ENCODE measurements at regions not wholly inside any gene's neighbourhood (a gene's known extent, or its start where the extent isn't known, plus 50 kb on each side); places are given as distances from the start of the nearest gene placed in this dataset.

DNA sequence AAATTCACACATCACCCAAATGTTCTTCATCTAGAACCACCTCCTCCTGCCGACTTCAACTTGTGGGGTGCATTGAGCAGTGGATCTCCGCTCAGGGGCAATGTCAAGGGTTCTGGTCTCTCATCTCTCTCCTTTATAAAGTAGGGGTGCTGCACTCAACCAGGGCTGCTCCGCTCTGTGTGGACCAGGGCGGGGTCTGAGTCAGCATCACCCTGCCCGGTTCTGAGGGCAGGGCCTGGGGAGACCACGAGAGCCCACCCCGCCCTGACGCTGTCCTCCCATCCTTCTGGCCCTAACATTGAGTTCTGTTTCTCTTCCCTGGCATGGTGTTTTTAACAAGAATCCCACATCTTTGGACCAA lies 311.6 kb upstream of the DIO3 start:
- Histone ChIP-seq H3K9me2 (ENCODE audit: insufficient read depth) (no peaks in the 10 kb centered on the region), H3K36me3 (ENCODE audit: insufficient read depth) (no peaks in the 10 kb centered on the region), H3K27me3 (ENCODE audit: insufficient read depth) (no peaks in the 10 kb centered on the region), H3K4me3 (no peak overlapping the region), H4K20me1 (replicated peaks; ENCODE audit: insufficient read depth) (no peaks in the 10 kb centered on the region), H3K4me1 (ENCODE audit: insufficient read depth) (no peaks in the 10 kb centered on the region), H3K4me2 (no peak overlapping the region), H2AFZ (no peak overlapping the region), H3K27ac (ENCODE audit: low read depth) (no peak overlapping the region), H3K79me2 (replicated peaks; ENCODE audit: insufficient read depth) (no peaks in the 10 kb centered on the region), H3F3A (replicated peaks; ENCODE audit: low read depth) (no peaks in the 10 kb centered on the region)
- Mint-ChIP-seq H3K4me3 (no peak overlapping the region), H3K36me3 (ENCODE audit: low read depth) (no peaks in the 10 kb centered on the region; the same call in 2 of the 3 replicates), H3K27me3 (ENCODE audit: insufficient read depth, low read depth, poor library complexity) (peaks cover 3% of the 10 kb centered on the region), H3K4me1 (no peaks in the 10 kb centered on the region; the same call in 2 of the 3 replicates), H3K9me3 (no peaks in the 10 kb centered on the region), H3K27ac (no peak overlapping the region)
- ATAC-seq = no peak
- TF ChIP-seq NANOG (IDR thresholded peaks at IDR 0.05; ENCODE audit: borderline replicate concordance) (no peak), STAT1 (IDR thresholded peaks at IDR 0.05; ENCODE audit: unreplicated experiment) (no peak)
- DNase-seq (ENCODE audit: low spot score) = no peak

DNA sequence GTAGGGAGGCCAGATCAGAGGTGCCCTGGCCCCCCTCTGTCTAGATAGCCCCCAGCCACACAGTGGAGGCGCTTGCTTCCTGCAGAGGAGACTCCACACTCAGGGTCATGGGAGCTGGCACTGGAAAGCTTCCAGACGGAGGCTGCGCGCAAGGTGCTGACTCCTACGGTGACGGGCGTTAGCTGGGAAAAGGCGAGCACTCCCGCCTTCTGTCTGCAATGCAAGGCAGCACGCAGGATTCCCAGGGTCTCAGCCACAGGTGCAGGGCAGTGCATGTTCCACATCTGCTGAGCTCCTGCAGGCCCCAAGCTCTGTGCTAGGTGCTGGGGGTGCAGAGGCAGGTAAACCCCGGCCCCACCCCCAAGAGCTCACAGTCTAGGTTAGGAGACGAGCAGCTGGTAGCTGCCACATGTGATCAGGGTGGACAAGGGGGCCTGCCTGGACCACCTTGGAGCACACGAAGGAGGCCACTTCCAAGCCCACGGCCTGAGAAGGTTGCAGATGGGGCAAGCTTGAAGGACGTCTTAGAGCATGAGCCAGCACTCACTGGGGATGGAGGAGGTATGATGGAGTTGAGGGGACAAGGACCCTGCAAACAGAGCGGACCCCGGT lies 310.9 kb upstream of the DIO3 start:
- no peaks in the 10 kb centered on the region for H4K20me1 ChIP-seq (replicated peaks; ENCODE audit: insufficient read depth)
- no peaks in the 10 kb centered on the region for H3K36me3 ChIP-seq (ENCODE audit: insufficient read depth)
- H3K27me3 Mint-ChIP-seq (ENCODE audit: insufficient read depth, low read depth, poor library complexity) = peaks cover 3% of the 10 kb centered on the region
- no peak for ATAC-seq
- H3K4me3 ChIP-seq = no peak overlapping the region
- no peaks in the 10 kb centered on the region for H3K9me2 ChIP-seq (ENCODE audit: insufficient read depth)
- H3K36me3 Mint-ChIP-seq (ENCODE audit: low read depth) = no peaks in the 10 kb centered on the region; the same call in 2 of the 3 replicates
- H3K79me2 ChIP-seq (replicated peaks; ENCODE audit: insufficient read depth) = no peaks in the 10 kb centered on the region
- no peak overlapping the region for H3K4me2 ChIP-seq
- no peak overlapping the region for H3K27ac Mint-ChIP-seq
- no peak for DNase-seq (ENCODE audit: low spot score)
- H3K4me1 ChIP-seq (ENCODE audit: insufficient read depth) = no peaks in the 10 kb centered on the region
- no peak overlapping the region for H3K27ac ChIP-seq (ENCODE audit: low read depth)
- no peaks in the 10 kb centered on the region for H3K27me3 ChIP-seq (ENCODE audit: insufficient read depth)
- no peak overlapping the region for H3K4me3 Mint-ChIP-seq
- no peak for TF ChIP-seq CREB1 (CRISPR knock-in tag; IDR thresholded peaks at IDR 0.05; ENCODE audit: low read depth)
- TF ChIP-seq, protein P1, sequence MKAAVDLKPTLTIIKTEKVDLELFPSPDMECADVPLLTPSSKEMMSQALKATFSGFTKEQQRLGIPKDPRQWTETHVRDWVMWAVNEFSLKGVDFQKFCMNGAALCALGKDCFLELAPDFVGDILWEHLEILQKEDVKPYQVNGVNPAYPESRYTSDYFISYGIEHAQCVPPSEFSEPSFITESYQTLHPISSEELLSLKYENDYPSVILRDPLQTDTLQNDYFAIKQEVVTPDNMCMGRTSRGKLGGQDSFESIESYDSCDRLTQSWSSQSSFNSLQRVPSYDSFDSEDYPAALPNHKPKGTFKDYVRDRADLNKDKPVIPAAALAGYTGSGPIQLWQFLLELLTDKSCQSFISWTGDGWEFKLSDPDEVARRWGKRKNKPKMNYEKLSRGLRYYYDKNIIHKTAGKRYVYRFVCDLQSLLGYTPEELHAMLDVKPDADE (IDR thresholded peaks at IDR 0.05) = no peak
- TF ChIP-seq ZNF331 (CRISPR knock-in tag; IDR thresholded peaks at IDR 0.05; ENCODE audit: low read depth) = no peak
- TF ChIP-seq EZH2phosphoT487 (IDR thresholded peaks at IDR 0.05; ENCODE audit: unreplicated experiment) = no peak
- H3K4me1 Mint-ChIP-seq = no peaks in the 10 kb centered on the region; the same call in 2 of the 3 replicates
- H3F3A ChIP-seq (replicated peaks; ENCODE audit: low read depth) = no peaks in the 10 kb centered on the region
- H3K9me3 Mint-ChIP-seq = no peaks in the 10 kb centered on the region
- H2AFZ ChIP-seq = no peak overlapping the region

DNA sequence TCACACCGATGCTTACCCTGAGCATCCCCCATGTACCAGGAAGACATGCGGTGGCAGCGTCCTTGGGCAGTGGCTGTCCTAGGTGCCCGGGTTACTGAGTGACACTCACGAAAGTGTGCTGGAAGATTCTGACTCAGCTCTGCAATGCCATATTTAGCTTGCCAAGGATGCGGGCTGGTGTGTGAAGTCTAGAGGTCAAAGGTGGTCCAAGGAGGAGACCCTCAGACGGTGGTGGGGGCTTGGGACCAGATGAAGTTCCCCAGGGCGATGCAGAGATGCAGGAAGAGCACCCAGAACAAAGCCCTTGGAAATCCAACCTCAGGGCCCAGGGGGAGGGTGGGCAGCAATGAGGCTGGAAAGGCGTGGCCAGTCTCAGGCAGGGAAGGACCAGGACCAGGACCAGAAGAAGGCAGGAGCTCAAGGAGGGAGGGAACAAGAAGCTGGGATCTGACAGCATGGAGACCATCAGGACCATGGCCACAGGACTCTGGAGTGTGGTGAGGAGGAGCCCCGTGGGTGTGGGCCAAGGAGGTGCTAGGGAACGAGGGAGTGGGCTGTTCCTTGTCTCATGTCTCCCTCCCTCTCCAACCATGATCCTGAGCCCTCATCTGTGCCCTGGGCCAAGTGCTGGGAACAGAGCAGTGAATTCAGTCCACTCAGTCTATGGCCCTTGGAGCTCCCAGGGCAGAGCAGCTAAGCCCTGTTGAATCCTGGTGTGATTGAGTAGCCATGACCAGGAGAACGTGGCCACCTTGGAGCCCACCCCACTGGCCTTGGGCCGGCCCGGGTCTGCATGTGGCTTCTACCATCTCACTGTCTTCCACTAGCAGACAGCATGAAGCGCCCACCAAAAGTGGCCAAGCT lies 310.1 kb upstream of the DIO3 start:
- Histone ChIP-seq H3K4me3 (no peak overlapping the region), H3K4me2 (no peak overlapping the region), H3K27me3 (ENCODE audit: insufficient read depth) (no peaks in the 10 kb centered on the region), H3K4me1 (ENCODE audit: insufficient read depth) (no peaks in the 10 kb centered on the region), H3K9me2 (ENCODE audit: insufficient read depth) (no peaks in the 10 kb centered on the region), H4K20me1 (replicated peaks; ENCODE audit: insufficient read depth) (no peaks in the 10 kb centered on the region), H3F3A (replicated peaks; ENCODE audit: low read depth) (no peaks in the 10 kb centered on the region), H3K79me2 (replicated peaks; ENCODE audit: insufficient read depth) (no peaks in the 10 kb centered on the region), H3K27ac (ENCODE audit: low read depth) (no peak overlapping the region), H2AFZ (no peak overlapping the region), H3K36me3 (ENCODE audit: insufficient read depth) (no peaks in the 10 kb centered on the region)
- ATAC-seq = no peak
- no peaks in the 10 kb centered on the region for H3K9me3 Mint-ChIP-seq
- no peak for DNase-seq (ENCODE audit: low spot score)
- H3K4me1 Mint-ChIP-seq = no peaks in the 10 kb centered on the region; the same call in 2 of the 3 replicates
- H3K27me3 Mint-ChIP-seq (ENCODE audit: insufficient read depth, low read depth, poor library complexity) = peaks cover 3% of the 10 kb centered on the region
- H3K36me3 Mint-ChIP-seq (ENCODE audit: low read depth) = no peaks in the 10 kb centered on the region; the same call in 2 of the 3 replicates
- H3K4me3 Mint-ChIP-seq = no peak overlapping the region
- H3K27ac Mint-ChIP-seq = no peak overlapping the region
- TF ChIP-seq EZH2 (IDR thresholded peaks at IDR 0.05; ENCODE audit: low read depth, unreplicated experiment) (no peak), ZNF331 (CRISPR knock-in tag; IDR thresholded peaks at IDR 0.05; ENCODE audit: low read depth) (no peak), ZNF114 (CRISPR knock-in tag; IDR thresholded peaks at IDR 0.05) (no peak), STAT1 (IDR thresholded peaks at IDR 0.05; ENCODE audit: unreplicated experiment) (no peak), EZH2phosphoT487 (IDR thresholded peaks at IDR 0.05; ENCODE audit: unreplicated experiment) (no peak), NANOG (IDR thresholded peaks at IDR 0.05; ENCODE audit: borderline replicate concordance) (no peak)
- TF ChIP-seq, protein P1 (IDR thresholded peaks at IDR 0.05) = no peak
- TF ChIP-seq, protein P2, sequence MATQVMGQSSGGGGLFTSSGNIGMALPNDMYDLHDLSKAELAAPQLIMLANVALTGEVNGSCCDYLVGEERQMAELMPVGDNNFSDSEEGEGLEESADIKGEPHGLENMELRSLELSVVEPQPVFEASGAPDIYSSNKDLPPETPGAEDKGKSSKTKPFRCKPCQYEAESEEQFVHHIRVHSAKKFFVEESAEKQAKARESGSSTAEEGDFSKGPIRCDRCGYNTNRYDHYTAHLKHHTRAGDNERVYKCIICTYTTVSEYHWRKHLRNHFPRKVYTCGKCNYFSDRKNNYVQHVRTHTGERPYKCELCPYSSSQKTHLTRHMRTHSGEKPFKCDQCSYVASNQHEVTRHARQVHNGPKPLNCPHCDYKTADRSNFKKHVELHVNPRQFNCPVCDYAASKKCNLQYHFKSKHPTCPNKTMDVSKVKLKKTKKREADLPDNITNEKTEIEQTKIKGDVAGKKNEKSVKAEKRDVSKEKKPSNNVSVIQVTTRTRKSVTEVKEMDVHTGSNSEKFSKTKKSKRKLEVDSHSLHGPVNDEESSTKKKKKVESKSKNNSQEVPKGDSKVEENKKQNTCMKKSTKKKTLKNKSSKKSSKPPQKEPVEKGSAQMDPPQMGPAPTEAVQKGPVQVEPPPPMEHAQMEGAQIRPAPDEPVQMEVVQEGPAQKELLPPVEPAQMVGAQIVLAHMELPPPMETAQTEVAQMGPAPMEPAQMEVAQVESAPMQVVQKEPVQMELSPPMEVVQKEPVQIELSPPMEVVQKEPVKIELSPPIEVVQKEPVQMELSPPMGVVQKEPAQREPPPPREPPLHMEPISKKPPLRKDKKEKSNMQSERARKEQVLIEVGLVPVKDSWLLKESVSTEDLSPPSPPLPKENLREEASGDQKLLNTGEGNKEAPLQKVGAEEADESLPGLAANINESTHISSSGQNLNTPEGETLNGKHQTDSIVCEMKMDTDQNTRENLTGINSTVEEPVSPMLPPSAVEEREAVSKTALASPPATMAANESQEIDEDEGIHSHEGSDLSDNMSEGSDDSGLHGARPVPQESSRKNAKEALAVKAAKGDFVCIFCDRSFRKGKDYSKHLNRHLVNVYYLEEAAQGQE (IDR thresholded peaks at IDR 0.05; ENCODE audit: unreplicated experiment) = no peak
